GM12878 (cell line): ENCODE measurements at regions not wholly inside any gene's neighbourhood (a gene's known extent, or its start where the extent isn't known, plus 50 kb on each side); places are given as distances from the start of the nearest gene placed in this dataset.

ENCODE experiments used
- ATAC-seq: fragments of 200-7000 bp; cut with Tn5 transposase; 3 replicates; pipeline ENCODE4 v1.9.1; 2020; ENCODE audit warnings: mild to moderate bottlenecking, moderate library complexity
- BruUV-seq: library from RNA; stranded (reverse); fragments of 400-500 nt; replicated peaks from 2 replicates; lab custom pipeline; 2021; lab: Mats Ljungman, UMichigan
- CTCF ChIA-PET: fragments of 300-600 bp; sonication (Branson Sonifier 250); formaldehyde crosslinking; extraction: SDS; loops from one replicate; lab custom pipeline; 2021; ENCODE audit warnings: inconsistent platforms; lab: Yijun Ruan, JAX
- POLR2A ChIA-PET: fragments of 350-600 bp; formaldehyde crosslinking; extraction: SDS; loops from one replicate; lab custom pipeline; 2021; ENCODE audit warnings: inconsistent platforms; lab: Charles Lee
- RAD21 ChIA-PET: fragments of 300-600 bp; sonication (Branson Sonifier 250); formaldehyde crosslinking; loops from one replicate; lab custom pipeline; 2023; ENCODE audit warnings: antibody characterized with exemption; ENCODE audit not compliant: unreplicated experiment; lab: Charles Lee
- SMC1A ChIA-PET: fragments of 300-600 bp; sonication (Branson Sonifier 250); formaldehyde crosslinking; loops from one replicate; lab custom pipeline; 2023; ENCODE audit not compliant: unreplicated experiment, uncharacterized antibody; lab: Charles Lee
- DNase-seq: peaks from one replicate; pipeline ENCODE4 v3.0.0-alpha.2; 2011; ENCODE audit warnings: low read depth, low spot score
- FAIRE-seq: peaks from 3 replicates; lab custom pipeline; 2011; peaks lifted over from hg19 to GRCh38; lab: Jason Lieb, UNC
- H2AFZ ChIP-seq: 2 replicates; pipeline ENCODE4 v1.6.0; 2011; ENCODE audit warnings: low read depth, low read length, control low read depth; ENCODE audit not compliant: control insufficient read depth
- H3K27ac ChIP-seq: 2 replicates; pipeline ENCODE4 v1.5.1; 2011; ENCODE audit warnings: control low read depth; ENCODE audit not compliant: control insufficient read depth, insufficient read depth
- H3K27me3 ChIP-seq, 2 experiments: replicated peaks in 1 of 2; 2 replicates each; pipeline versions ENCODE4 v1.6.0 to v1.6.1; 2011; ENCODE audit warnings: low read length in 1 of 2; ENCODE audit not compliant: control insufficient read depth in 2 of 2, insufficient read depth in 2 of 2
- H3K36me3 ChIP-seq, 2 experiments: 2 replicates each; pipeline ENCODE4 v1.5.1; 2011; ENCODE audit warnings: low read length in 1 of 2; ENCODE audit not compliant: control insufficient read depth in 2 of 2, insufficient read depth in 2 of 2
- H3K4me1 ChIP-seq: 2 replicates; pipeline ENCODE4 v1.6.1; 2011; ENCODE audit warnings: mild to moderate bottlenecking, low read length, moderate library complexity, mixed read lengths; ENCODE audit not compliant: control insufficient read depth, insufficient read depth
- H3K4me2 ChIP-seq: 2 replicates; pipeline ENCODE4 v1.6.0; 2011; ENCODE audit warnings: control low read depth; ENCODE audit not compliant: control insufficient read depth, insufficient read depth
- H3K4me3 ChIP-seq: fragments of 200-600 bp; sonication (generic); 2 replicates; pipeline ENCODE4 v1.5.1; 2016
- H3K79me2 ChIP-seq: 2 replicates; pipeline ENCODE4 v1.6.0; 2011; ENCODE audit warnings: low read length; ENCODE audit not compliant: control insufficient read depth, insufficient read depth
- H3K9ac ChIP-seq: 2 replicates; pipeline ENCODE4 v1.8.0; 2011; ENCODE audit warnings: low read length, control low read depth, mixed read lengths; ENCODE audit not compliant: control insufficient read depth, insufficient read depth
- H3K9me3 ChIP-seq: replicated peaks from 3 replicates; pipeline ENCODE4 v1.5.1; 2011; ENCODE audit warnings: mild to moderate bottlenecking, low read length; ENCODE audit not compliant: control insufficient read depth, insufficient read depth
- H4K20me1 ChIP-seq: 2 replicates; pipeline ENCODE4 v1.6.0; 2011; ENCODE audit not compliant: control insufficient read depth, insufficient read depth
- BACH1 ChIP-seq: fragments of 450-650 bp; IDR thresholded peaks from 2 replicates; pipeline ENCODE4 v1.6.1; 2017; ENCODE audit warnings: mild to moderate bottlenecking, borderline replicate concordance
- DPF2 ChIP-seq: fragments of 450-650 bp; IDR thresholded peaks from 2 replicates; pipeline ENCODE4 v1.6.1; 2017; ENCODE audit warnings: mild to moderate bottlenecking
- JUND ChIP-seq: IDR thresholded peaks from 2 replicates; pipeline ENCODE4 v1.6.1; 2012; ENCODE audit warnings: low read depth, mild to moderate bottlenecking, low read length, improper control_type of control experiment, moderate library complexity
- NBN ChIP-seq: fragments of 450-650 bp; IDR thresholded peaks from 2 replicates; pipeline ENCODE4 v1.6.1; 2016
- NFIC ChIP-seq: IDR thresholded peaks from 2 replicates; pipeline ENCODE4 v1.6.1; 2012; ENCODE audit warnings: low read depth, mild to moderate bottlenecking, inconsistent platforms, low read length, moderate library complexity
- NFYA ChIP-seq: IDR thresholded peaks from 2 replicates; pipeline ENCODE4 v1.6.1; 2011; ENCODE audit warnings: low read depth, mild to moderate bottlenecking, low read length, improper control_type of control experiment, borderline replicate concordance
- NFYB ChIP-seq: IDR thresholded peaks from 2 replicates; pipeline ENCODE4 v1.6.1; 2011; ENCODE audit warnings: low read depth, mild to moderate bottlenecking, low read length, improper control_type of control experiment, moderate library complexity; ENCODE audit not compliant: insufficient read depth
- NR2C2 ChIP-seq: IDR thresholded peaks from 2 replicates; pipeline ENCODE4 v1.6.1; 2011; ENCODE audit warnings: borderline replicate concordance, low read depth; ENCODE audit not compliant: control insufficient read depth, insufficient read length
- PAX5 ChIP-seq: IDR thresholded peaks from 2 replicates; pipeline ENCODE4 v1.6.1; 2011; ENCODE audit warnings: low read depth, low read length, borderline replicate concordance
- PBX3 ChIP-seq: IDR thresholded peaks from 2 replicates; pipeline ENCODE4 v1.6.1; 2011; ENCODE audit warnings: mild to moderate bottlenecking, low read depth, low read length, moderate library complexity; ENCODE audit not compliant: insufficient replicate concordance
- PKNOX1 ChIP-seq: fragments of 450-650 bp; IDR thresholded peaks from 2 replicates; pipeline ENCODE4 v1.6.1; 2016; ENCODE audit warnings: mild to moderate bottlenecking
- POLR2A ChIP-seq: IDR thresholded peaks from 2 replicates; pipeline ENCODE4 v1.6.1; 2011; ENCODE audit warnings: low read depth, mild to moderate bottlenecking, low read length
- SP1 ChIP-seq: IDR thresholded peaks from one replicate; pipeline ENCODE4 v1.6.1; 2011; ENCODE audit warnings: low read depth, low read length
- STAT1 ChIP-seq: fragments of 450-650 bp; conservative IDR thresholded peaks from 2 replicates; pipeline ENCODE4 v1.6.1; 2014; ENCODE audit warnings: antibody characterized with exemption, mild to moderate bottlenecking
- STAT3 ChIP-seq: IDR thresholded peaks from 2 replicates; pipeline ENCODE4 v1.6.1; 2011; ENCODE audit warnings: low read depth, low read length, improper control_type of control experiment
- TARDBP ChIP-seq: IDR thresholded peaks from 2 replicates; pipeline ENCODE4 v1.6.1; 2016; ENCODE audit warnings: borderline replicate concordance
- ZZZ3 ChIP-seq: IDR thresholded peaks from 2 replicates; pipeline ENCODE4 v1.6.1; 2011; ENCODE audit warnings: low read depth; ENCODE audit not compliant: control insufficient read depth, insufficient read length
- WGBS: methylation state at CpG from one replicate; pipeline ENCODE4 v1.1.6; 2016; ENCODE audit warnings: low lambda C conversion rate; ENCODE audit not compliant: insufficient replicate concordance, insufficient coverage; ENCODE audit errors: missing lambda C conversion rate; 5-methylcytosine and 5-hydroxymethylcytosine counted together
- in situ Hi-C: fragments of 300-500 bp; cut with MboI; formaldehyde crosslinking; loops from 9 replicates; pipeline ENCODE4 v1.14.3; 2018; ENCODE audit warnings: mixed read lengths
- intact Hi-C: fragments of 100-400 bp; cut with micrococcal nuclease; formaldehyde crosslinking; loops from one replicate; pipeline ENCODE4 v1.14.2; 2022; ENCODE audit not compliant: unreplicated experiment
- TF ChIP-seq, protein P1 (sequence below): IDR thresholded peaks from 2 replicates; pipeline ENCODE4 v1.6.1; 2011; ENCODE audit warnings: low read depth, low read length, improper control_type of control experiment, borderline replicate concordance

DNA sequence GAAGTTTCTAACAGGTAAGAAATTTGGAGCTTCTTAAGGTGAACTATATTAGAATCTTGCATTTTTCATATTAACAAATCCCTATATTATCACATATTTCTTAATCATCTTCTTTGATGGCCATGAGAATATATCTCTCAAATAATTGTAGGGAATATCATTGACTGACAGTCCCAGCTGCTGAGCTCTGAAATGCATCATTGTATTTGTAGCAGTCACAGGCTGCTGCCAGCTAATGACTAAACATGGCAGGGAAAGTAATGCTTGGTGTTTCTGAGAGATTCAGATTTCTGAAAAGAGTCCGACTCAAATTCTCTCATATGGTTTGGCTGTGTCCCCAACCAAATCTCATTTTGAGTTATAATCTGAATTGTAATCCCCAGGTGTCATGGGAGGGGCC, 171.9 kb downstream of the TRAM1L1 start:
- WGBS, result 0% methylated on average over 1 of the region's 1 CpG
- ChIA-PET POLR2A (no interaction called here), CTCF (no interaction called here), SMC1A (no interaction called here)
- H3K79me2 ChIP-seq, result no peaks in the 10 kb centered on the region
- H3K9me3 ChIP-seq, result no peaks in the 10 kb centered on the region
- no peak overlapping the region for H3K4me3 ChIP-seq
- H4K20me1 ChIP-seq, result no peaks in the 10 kb centered on the region
- no peak for FAIRE-seq
- in situ Hi-C loops, result no loop called here
- no peak overlapping the region for H3K4me2 ChIP-seq
- H3K27me3 ChIP-seq, result no peaks in the 10 kb centered on the region
- no peak for ATAC-seq
- H3K4me1 ChIP-seq, result no peaks in the 10 kb centered on the region
- TF ChIP-seq NFIC (no peak), NBN (no peak), PKNOX1 (no peak), POLR2A (no peak), ZZZ3 (no peak), PBX3 (no peak)
- TF ChIP-seq, all 136 proteins: peak for 0
- intact Hi-C loops, result no loop called here
- DNase-seq, result no peak
- RAD21 ChIA-PET, result no interaction called here
- no TSS peak for BruUV-seq
- no peak overlapping the region for H2AFZ ChIP-seq
- no peaks in the 10 kb centered on the region for H3K36me3 ChIP-seq
- H3K9ac ChIP-seq, result no peak overlapping the region
- no peak overlapping the region for H3K27ac ChIP-seq

DNA sequence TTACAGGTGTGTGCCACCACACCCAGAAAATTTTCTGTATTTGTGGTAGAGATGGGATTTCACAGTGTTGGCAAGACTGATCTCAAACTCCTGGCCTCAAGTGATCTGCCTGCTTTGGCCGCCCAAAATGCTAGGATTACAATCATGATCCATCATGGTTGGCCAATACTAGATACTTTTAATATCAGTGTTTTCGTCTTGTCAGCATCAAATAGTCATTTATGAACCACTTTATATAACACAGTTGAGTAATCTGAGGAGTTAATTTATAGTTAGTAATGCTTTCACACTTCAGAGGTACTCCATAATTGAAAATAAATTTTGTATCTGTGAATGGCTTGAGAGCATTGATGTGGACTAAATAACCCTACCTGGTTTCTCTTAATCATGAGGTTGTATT, 178.6 kb downstream of the TRAM1L1 start:
- CTCF ChIA-PET, result interaction anchor here (0.7 kb wide), 1 partner anchor 18 kb away, joined by 3 read pairs; no protein-coding TSS in a partner anchor
- intact Hi-C loops, result no loop called here
- WGBS, result 0% methylated on average over 2 of the region's 2 CpGs

More for the DNA sequence above, 178.6 kb downstream of the TRAM1L1 start:
- TF ChIP-seq ZZZ3, result no peak
- no peak for TF ChIP-seq STAT1
- no peak for TF ChIP-seq PAX5
- TF ChIP-seq BACH1, result no peak
- no peak for TF ChIP-seq NFYA
- TF ChIP-seq, protein P1, sequence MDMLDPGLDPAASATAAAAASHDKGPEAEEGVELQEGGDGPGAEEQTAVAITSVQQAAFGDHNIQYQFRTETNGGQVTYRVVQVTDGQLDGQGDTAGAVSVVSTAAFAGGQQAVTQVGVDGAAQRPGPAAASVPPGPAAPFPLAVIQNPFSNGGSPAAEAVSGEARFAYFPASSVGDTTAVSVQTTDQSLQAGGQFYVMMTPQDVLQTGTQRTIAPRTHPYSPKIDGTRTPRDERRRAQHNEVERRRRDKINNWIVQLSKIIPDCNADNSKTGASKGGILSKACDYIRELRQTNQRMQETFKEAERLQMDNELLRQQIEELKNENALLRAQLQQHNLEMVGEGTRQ, result no peak
- TF ChIP-seq DPF2, result no peak
- no peak for TF ChIP-seq NFYB
- no peak for TF ChIP-seq JUND
- no peak for TF ChIP-seq TARDBP
- TF ChIP-seq SP1, result no peak
- TF ChIP-seq NR2C2, result no peak
- TF ChIP-seq STAT3, result no peak
- POLR2A ChIA-PET, result no interaction called here
- Histone ChIP-seq H3K27me3 (no peaks in the 10 kb centered on the region; a peak in 1 of 4 replicates), H3K36me3 (no peaks in the 10 kb centered on the region), H3K4me1 (no peaks in the 10 kb centered on the region), H3K79me2 (no peaks in the 10 kb centered on the region), H3K9ac (no peak overlapping the region), H3K4me3 (no peak overlapping the region), H2AFZ (no peak overlapping the region), H3K9me3 (no peaks in the 10 kb centered on the region), H3K27ac (no peak overlapping the region), H4K20me1 (no peaks in the 10 kb centered on the region), H3K4me2 (no peak overlapping the region)
- DNase-seq, result no peak
- in situ Hi-C loops, result no loop called here
- ATAC-seq, result no peak
- SMC1A ChIA-PET, result no interaction called here
- no peak for FAIRE-seq
- RAD21 ChIA-PET, result no interaction called here
- BruUV-seq, result no TSS peak
